Neural progenitor cell (in vitro differentiated cells): ENCODE measurements at regions not wholly inside any gene's neighbourhood (a gene's known extent, or its start where the extent isn't known, plus 50 kb on each side); places are given as distances from the start of the nearest gene placed in this dataset.

ENCODE experiments used
- EZH2 ChIP-seq: fragments of 200-600 bp; sonication (generic); IDR thresholded peaks from 2 replicates; pipeline ENCODE4 v1.6.1; 2017; ENCODE audit warnings: antibody characterized with exemption, mild to moderate bottlenecking, moderate library complexity
- TF ChIP-seq, protein P1 (sequence below): fragments of 200-600 bp; sonication (generic); IDR thresholded peaks from 2 replicates; pipeline ENCODE4 v1.5.1; 2017; ENCODE audit warnings: antibody characterized with exemption, mild to moderate bottlenecking

DNA sequence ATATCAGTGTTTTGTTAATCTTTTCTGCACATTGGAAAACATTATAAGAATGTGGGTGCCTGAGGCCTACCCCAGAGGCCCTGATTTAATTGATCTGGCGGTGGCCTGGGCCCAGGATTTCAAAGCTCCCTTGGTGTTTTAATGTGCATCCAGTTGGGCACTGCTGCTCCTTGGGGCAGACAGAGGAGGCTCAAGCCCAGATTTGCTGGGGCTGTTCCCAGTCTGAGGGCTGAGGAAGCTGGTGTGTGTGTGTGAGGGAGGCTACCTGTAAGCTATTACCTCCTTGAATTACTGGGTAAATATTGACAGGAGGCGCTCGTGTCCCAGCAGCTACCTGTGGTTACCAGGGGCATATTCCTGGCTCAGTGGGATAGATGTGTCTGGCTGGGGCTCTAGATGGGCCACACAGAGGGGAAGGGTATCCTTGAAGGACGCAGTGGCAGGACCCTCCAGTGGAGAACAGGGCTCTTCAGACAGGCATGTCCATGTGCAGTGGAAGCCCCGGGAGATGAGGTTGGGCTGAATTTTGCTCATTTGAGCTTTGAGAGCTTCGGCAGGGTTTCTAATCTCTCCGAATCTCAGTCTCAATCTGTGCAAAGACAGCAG is 975.4 kb upstream of the ZNF722 start:
- no peak for TF ChIP-seq EZH2
- TF ChIP-seq, protein P1, sequence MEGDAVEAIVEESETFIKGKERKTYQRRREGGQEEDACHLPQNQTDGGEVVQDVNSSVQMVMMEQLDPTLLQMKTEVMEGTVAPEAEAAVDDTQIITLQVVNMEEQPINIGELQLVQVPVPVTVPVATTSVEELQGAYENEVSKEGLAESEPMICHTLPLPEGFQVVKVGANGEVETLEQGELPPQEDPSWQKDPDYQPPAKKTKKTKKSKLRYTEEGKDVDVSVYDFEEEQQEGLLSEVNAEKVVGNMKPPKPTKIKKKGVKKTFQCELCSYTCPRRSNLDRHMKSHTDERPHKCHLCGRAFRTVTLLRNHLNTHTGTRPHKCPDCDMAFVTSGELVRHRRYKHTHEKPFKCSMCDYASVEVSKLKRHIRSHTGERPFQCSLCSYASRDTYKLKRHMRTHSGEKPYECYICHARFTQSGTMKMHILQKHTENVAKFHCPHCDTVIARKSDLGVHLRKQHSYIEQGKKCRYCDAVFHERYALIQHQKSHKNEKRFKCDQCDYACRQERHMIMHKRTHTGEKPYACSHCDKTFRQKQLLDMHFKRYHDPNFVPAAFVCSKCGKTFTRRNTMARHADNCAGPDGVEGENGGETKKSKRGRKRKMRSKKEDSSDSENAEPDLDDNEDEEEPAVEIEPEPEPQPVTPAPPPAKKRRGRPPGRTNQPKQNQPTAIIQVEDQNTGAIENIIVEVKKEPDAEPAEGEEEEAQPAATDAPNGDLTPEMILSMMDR: no peak
